BE2C (cell line): ENCODE measurements at regions not wholly inside any gene's neighbourhood (a gene's known extent, or its start where the extent isn't known, plus 50 kb on each side); places are given as distances from the start of the nearest gene placed in this dataset.

Experiments used
- DNase-seq: peaks from one replicate; pipeline ENCODE4 v3.0.0-alpha.2; 2020
- H3K27me3 ChIP-seq: fragments of 250-450 bp; sonication (Bioruptor Pico); 2 replicates; pipeline ENCODE4 v1.5.1; 2020; ENCODE audit warnings: mild to moderate bottlenecking
- H3K36me3 ChIP-seq: fragments of 250-450 bp; sonication (Bioruptor Pico); 2 replicates; pipeline ENCODE4 v1.5.1; 2020; ENCODE audit warnings: mild to moderate bottlenecking
- H3K4me1 ChIP-seq: fragments of 250-450 bp; sonication (Bioruptor Pico); 2 replicates; pipeline ENCODE4 v1.5.1; 2020
- H3K4me3 ChIP-seq: 2 replicates; pipeline ENCODE4 v1.5.1; 2011; ENCODE audit warnings: low read depth, low read length
- H3K9me3 ChIP-seq: fragments of 250-450 bp; sonication (Bioruptor Pico); 2 replicates; pipeline ENCODE4 v1.5.1; 2020
- CTCF ChIP-seq: IDR thresholded peaks from 2 replicates; pipeline ENCODE4 v1.5.1; 2012; ENCODE audit warnings: mild to moderate bottlenecking, low read depth, low read length

- Histone ChIP-seq H3K4me3 (no peak overlapping the region), H3K36me3 (no peaks in the 10 kb centered on the region), H3K27me3 (no peaks in the 10 kb centered on the region), H3K9me3 (no peaks in the 10 kb centered on the region), H3K4me1 (no peaks in the 10 kb centered on the region)
- DNase-seq, result no peak
- TF ChIP-seq CTCF, result no peak
Measured at GRCh38 chr7:49150486-49150885, 226.1 kb downstream of the CDC14C start.

GRCh38 chr7:49151146-49151545 lies 226.8 kb downstream of the CDC14C start:
- H3K4me3 ChIP-seq, result no peak overlapping the region
- H3K27me3 ChIP-seq, result no peaks in the 10 kb centered on the region
- no peak for TF ChIP-seq CTCF
- no peaks in the 10 kb centered on the region for H3K9me3 ChIP-seq
- no peaks in the 10 kb centered on the region for H3K4me1 ChIP-seq
- no peaks in the 10 kb centered on the region for H3K36me3 ChIP-seq
- no peak for DNase-seq

- Histone ChIP-seq H3K4me3 (no peak overlapping the region), H3K9me3 (no peaks in the 10 kb centered on the region), H3K4me1 (no peaks in the 10 kb centered on the region), H3K36me3 (no peaks in the 10 kb centered on the region), H3K27me3 (no peaks in the 10 kb centered on the region)
- DNase-seq, result no peak
- TF ChIP-seq CTCF, result no peak
Measured at GRCh38 chr7:49158321-49158720, 234.0 kb downstream of the CDC14C start.

GRCh38 chr7:49159536-49159935 lies 235.2 kb downstream of the CDC14C start:
- Histone ChIP-seq H3K36me3 (no peaks in the 10 kb centered on the region), H3K4me3 (no peak overlapping the region), H3K4me1 (no peaks in the 10 kb centered on the region), H3K9me3 (no peaks in the 10 kb centered on the region), H3K27me3 (no peaks in the 10 kb centered on the region)
- no peak for DNase-seq
- TF ChIP-seq CTCF, result no peak

- Histone ChIP-seq H3K36me3 (no peaks in the 10 kb centered on the region), H3K27me3 (no peaks in the 10 kb centered on the region), H3K4me3 (no peak overlapping the region), H3K4me1 (no peaks in the 10 kb centered on the region), H3K9me3 (no peaks in the 10 kb centered on the region)
- no peak for TF ChIP-seq CTCF
- no peak for DNase-seq
Measured at GRCh38 chr7:49166441-49166840, 242.1 kb downstream of the CDC14C start.

- no peak for DNase-seq
- no peak overlapping the region for H3K4me3 ChIP-seq
- no peaks in the 10 kb centered on the region for H3K27me3 ChIP-seq
- no peaks in the 10 kb centered on the region for H3K4me1 ChIP-seq
- TF ChIP-seq CTCF, result no peak
- H3K9me3 ChIP-seq, result no peaks in the 10 kb centered on the region
- no peaks in the 10 kb centered on the region for H3K36me3 ChIP-seq
Measured at GRCh38 chr7:49172639-49173038, 248.3 kb downstream of the CDC14C start.
